IMR-90 (cell line): ENCODE measurements at regions not wholly inside any gene's neighbourhood (a gene's known extent, or its start where the extent isn't known, plus 50 kb on each side); places are given as distances from the start of the nearest gene placed in this dataset.

Experiments
- ATAC-seq: fragments of 200-7000 bp; cut with Tn5 transposase; 2 replicates; pipeline ENCODE4 v1.9.1; 2020; ENCODE audit warnings: low read depth, mild to moderate bottlenecking, moderate library complexity
- BruUV-seq: library from RNA; stranded (reverse); fragments of 400-500 nt; replicated peaks from 2 replicates; lab custom pipeline; 2021; lab: Mats Ljungman, UMichigan
- CTCF ChIA-PET: fragments of 300-600 bp; formaldehyde crosslinking; extraction: SDS; loops from one replicate; lab custom pipeline; 2021; ENCODE audit warnings: antibody characterized with exemption; lab: Yijun Ruan, JAX
- POLR2A ChIA-PET: fragments of 300-600 bp; sonication (Branson Sonifier 250); formaldehyde crosslinking; loops from one replicate; lab custom pipeline; 2022; ENCODE audit warnings: antibody characterized with exemption; ENCODE audit not compliant: unreplicated experiment; lab: Charles Lee
- DNase-seq: peaks from one replicate; pipeline ENCODE4 v3.0.0; 2013
- H2AFZ ChIP-seq: replicated peaks from 2 replicates; pipeline ENCODE3; 2013; ENCODE audit warnings: low read length, mild to moderate bottlenecking; ENCODE audit not compliant: poor library complexity
- H2AK5ac ChIP-seq: 2 replicates; pipeline ENCODE4 v1.6.1; 2013; ENCODE audit warnings: low read depth, low read length, inconsistent platforms
- H2AK9ac ChIP-seq: replicated peaks from 2 replicates; pipeline ENCODE3; 2013; ENCODE audit warnings: mild to moderate bottlenecking, low read depth, low read length, moderate library complexity; ENCODE audit not compliant: poor library complexity
- H2BK120ac ChIP-seq: 2 replicates; pipeline ENCODE4 v1.6.1; 2013; ENCODE audit warnings: low read depth, low read length, inconsistent platforms
- H2BK15ac ChIP-seq: 3 replicates; pipeline ENCODE4 v1.6.1; 2013; ENCODE audit warnings: low read depth, low read length, inconsistent platforms
- H2BK20ac ChIP-seq: 2 replicates; pipeline ENCODE4 v1.6.1; 2013; ENCODE audit warnings: low read depth, mild to moderate bottlenecking, inconsistent platforms, low read length, moderate library complexity
- H2BK5ac ChIP-seq: 2 replicates; pipeline ENCODE4 v1.6.1; 2013; ENCODE audit warnings: mild to moderate bottlenecking, low read depth, low read length, inconsistent platforms; ENCODE audit not compliant: poor library complexity, severe bottlenecking
- H3K14ac ChIP-seq: replicated peaks from 2 replicates; pipeline ENCODE4 v1.6.1; 2013; ENCODE audit warnings: low read depth, low read length, inconsistent platforms
- H3K18ac ChIP-seq: 2 replicates; pipeline ENCODE4 v1.6.1; 2013; ENCODE audit warnings: low read depth, low read length, control low read depth
- H3K23ac ChIP-seq: 2 replicates; pipeline ENCODE4 v1.6.1; 2013; ENCODE audit warnings: low read depth, low read length, inconsistent platforms
- H3K27ac ChIP-seq: 2 replicates; pipeline ENCODE4 v1.5.1; 2013; ENCODE audit warnings: mild to moderate bottlenecking, control low read depth, low read length; ENCODE audit not compliant: insufficient read depth
- H3K27me3 ChIP-seq: 2 replicates; pipeline ENCODE4 v1.6.1; 2013; ENCODE audit warnings: low read length; ENCODE audit not compliant: control insufficient read depth, insufficient read depth
- H3K36me3 ChIP-seq: 2 replicates; pipeline ENCODE4 v1.6.1; 2013; ENCODE audit warnings: low read length, mixed read lengths; ENCODE audit not compliant: control insufficient read depth, insufficient read depth
- H3K4ac ChIP-seq: 2 replicates; pipeline ENCODE4 v1.6.1; 2013; ENCODE audit warnings: low read depth, low read length, inconsistent platforms
- H3K4me1 ChIP-seq: 2 replicates; pipeline ENCODE4 v1.6.1; 2013; ENCODE audit warnings: low read length, mixed read lengths; ENCODE audit not compliant: control insufficient read depth, insufficient read depth
- H3K4me2 ChIP-seq: 2 replicates; pipeline ENCODE4 v1.6.1; 2013; ENCODE audit warnings: low read depth, mild to moderate bottlenecking, control low read depth, low read length, moderate library complexity
- H3K4me3 ChIP-seq: 2 replicates; pipeline ENCODE4 v1.5.1; 2013; ENCODE audit warnings: low read depth, mild to moderate bottlenecking, control low read depth, low read length, moderate library complexity; ENCODE audit not compliant: insufficient read depth
- H3K56ac ChIP-seq: 2 replicates; pipeline ENCODE4 v1.6.1; 2013; ENCODE audit warnings: low read length, inconsistent platforms; ENCODE audit not compliant: insufficient read depth; ENCODE audit errors: extremely low read depth
- H3K79me1 ChIP-seq, 2 experiments: 2 replicates each; pipeline ENCODE4 v1.6.1; 2013; ENCODE audit warnings: low read length in 2 of 2, inconsistent platforms in 1 of 2, low read depth in 1 of 2
- H3K9ac ChIP-seq: 2 replicates; pipeline ENCODE4 v1.6.1; 2013; ENCODE audit warnings: low read depth, low read length, control low read depth
- H3K9me1 ChIP-seq: 2 replicates; pipeline ENCODE4 v1.6.1; 2013; ENCODE audit warnings: low read length, inconsistent platforms; ENCODE audit not compliant: insufficient read depth
- H3K9me3 ChIP-seq: 2 replicates; pipeline ENCODE4 v1.6.1; 2013; ENCODE audit warnings: low read length; ENCODE audit not compliant: control insufficient read depth, insufficient read depth
- H4K20me1 ChIP-seq: 2 replicates; pipeline ENCODE4 v1.6.1; 2013; ENCODE audit warnings: low read length, inconsistent platforms; ENCODE audit not compliant: insufficient read depth
- H4K5ac ChIP-seq: 2 replicates; pipeline ENCODE4 v1.6.1; 2013; ENCODE audit warnings: mild to moderate bottlenecking, low read depth, low read length, control low read depth
- H4K8ac ChIP-seq, 2 experiments: 2 replicates each; pipeline ENCODE4 v1.6.1; 2013; ENCODE audit warnings: low read depth in 2 of 2, low read length in 2 of 2, control low read depth in 1 of 2, inconsistent platforms in 1 of 2
- H4K91ac ChIP-seq: 2 replicates; pipeline ENCODE4 v1.6.1; 2013; ENCODE audit warnings: low read depth, low read length, inconsistent platforms; ENCODE audit not compliant: insufficient read depth
- CEBPB ChIP-seq: IDR thresholded peaks from 2 replicates; pipeline ENCODE4 v1.6.1; 2012; ENCODE audit warnings: low read depth, low read length, improper control_type of control experiment
- FOS ChIP-seq: fragments of 150-350 bp; IDR thresholded peaks from 2 replicates; pipeline ENCODE4 v1.6.1; 2016; ENCODE audit warnings: low read depth, low read length
- MAFK ChIP-seq: IDR thresholded peaks from 2 replicates; pipeline ENCODE4 v1.6.1; 2012; ENCODE audit warnings: low read depth, low read length, improper control_type of control experiment
- NFE2L2 ChIP-seq: fragments of 150-350 bp; IDR thresholded peaks from 2 replicates; pipeline ENCODE4 v1.6.1; 2016; ENCODE audit warnings: low read depth, mild to moderate bottlenecking, low read length
- POLR2A ChIP-seq: IDR thresholded peaks from 2 replicates; pipeline ENCODE4 v1.6.1; 2012; ENCODE audit warnings: mild to moderate bottlenecking, low read depth, low read length
- RAD21 ChIP-seq: IDR thresholded peaks from 2 replicates; pipeline ENCODE4 v1.6.1; 2012; ENCODE audit warnings: low read length, improper control_type of control experiment
- RFX5 ChIP-seq: IDR thresholded peaks from 2 replicates; pipeline ENCODE4 v1.8.0; 2012; ENCODE audit warnings: low read depth, mild to moderate bottlenecking, low read length, moderate library complexity
- SMC3 ChIP-seq: fragments of 150-350 bp; IDR thresholded peaks from 2 replicates; pipeline ENCODE4 v1.6.1; 2016; ENCODE audit warnings: low read depth, mild to moderate bottlenecking, antibody characterized with exemption, low read length, moderate library complexity
- USF2 ChIP-seq: fragments of 150-350 bp; IDR thresholded peaks from 2 replicates; pipeline ENCODE4 v1.6.1; 2017; ENCODE audit warnings: mild to moderate bottlenecking, antibody characterized with exemption, low read length, low read depth
- WGBS, 2 experiments: methylation state at CpG; one replicate each; pipeline versions ENCODE4 v1.1.5 to v1.1.7; 2013; ENCODE audit warnings: missing lambda C conversion rate in 2 of 2; ENCODE audit not compliant: insufficient read length in 1 of 2; ENCODE audit errors: extremely low coverage in 2 of 2; 5-methylcytosine and 5-hydroxymethylcytosine counted together
- dilution Hi-C: fragments of 300-500 bp; cut with HindIII; formaldehyde crosslinking; loops from one replicate; pipeline ENCODE4 v1.14.3; 2018; ENCODE audit warnings: low sequenced_read_pairs; ENCODE audit not compliant: unreplicated experiment
- in situ Hi-C: fragments of 300-500 bp; cut with MboI; formaldehyde crosslinking; loops from 3 replicates; pipeline ENCODE4 v1.14.3; 2019; ENCODE audit warnings: low sequenced_read_pairs, inconsistent platforms, mixed read lengths
- intact Hi-C: fragments of 100-400 bp; cut with micrococcal nuclease; formaldehyde crosslinking; loops from 2 replicates; pipeline ENCODE4 v1.10.0; 2022

GRCh38 chr18:75869162-75869561 lies 441.7 kb upstream of the SMIM21 start:
- Histone ChIP-seq H2BK120ac (no peak overlapping the region), H2AK5ac (no peak overlapping the region), H3K27me3 (no peaks in the 10 kb centered on the region), H2BK15ac (no peak overlapping the region), H2BK20ac (no peak overlapping the region), H3K27ac (no peak overlapping the region), H3K9me1 (no peaks in the 10 kb centered on the region), H2AFZ (no peak overlapping the region), H3K4me1 (no peaks in the 10 kb centered on the region), H3K9me3 (peaks cover 6% of the 10 kb centered on the region), H4K8ac (no peak overlapping the region), H3K36me3 (no peaks in the 10 kb centered on the region), H3K79me1 (no peaks in the 10 kb centered on the region), H3K56ac (no peak overlapping the region), H3K23ac (no peak overlapping the region), H3K4me2 (no peak overlapping the region), H2AK9ac (no peak overlapping the region), H3K9ac (no peak overlapping the region), H2BK5ac (no peak overlapping the region), H4K5ac (no peak overlapping the region), H3K14ac (no peak overlapping the region), H3K4ac (no peak overlapping the region), H3K18ac (no peak overlapping the region), H4K91ac (no peak overlapping the region), H3K4me3 (no peak overlapping the region), H4K20me1 (no peaks in the 10 kb centered on the region)
- in situ Hi-C loops (no loop called here), dilution Hi-C loops (no loop called here), intact Hi-C loops (no loop called here)
- TF ChIP-seq RFX5 (no peak), USF2 (no peak), MAFK (no peak), SMC3 (no peak), RAD21 (no peak), NFE2L2 (no peak), FOS (no peak), CEBPB (no peak), POLR2A (no peak)
- no CpG with 5 or more reads among the region's 1 CpG for WGBS, 2 experiments
- ATAC-seq (no peak), DNase-seq (no peak)
- BruUV-seq, result no TSS peak
- ChIA-PET CTCF (no interaction called here), POLR2A (no interaction called here)
